Smooth muscle cell (in vitro differentiated cells): ENCODE measurements at regions not wholly inside any gene's neighbourhood (a gene's known extent, or its start where the extent isn't known, plus 50 kb on each side); places are given as distances from the start of the nearest gene placed in this dataset.
"Not testable (repeated sequence)": the region's sequence is repeated elsewhere in the genome, so short reads cannot be mapped to it uniquely, and the experiment has no call there.

ENCODE experiments used
- DNase-seq: peaks from one replicate; lab custom pipeline; 2025; ENCODE audit not compliant: unreplicated experiment; lab: John Stamatoyannopoulos, UW
- H2AFZ ChIP-seq: fragments of 200-600 bp; sonication (generic); 2 replicates; pipeline ENCODE4 v1.6.0; 2016; ENCODE audit warnings: antibody characterized with exemption, low read depth, mild to moderate bottlenecking
- H3F3A ChIP-seq: fragments of 200-600 bp; sonication (generic); 2 replicates; pipeline ENCODE4 v1.6.0; 2017; ENCODE audit warnings: antibody characterized with exemption, low read depth
- H3K27ac ChIP-seq: fragments of 200-600 bp; sonication (generic); 2 replicates; pipeline ENCODE4 v1.5.1; 2016; ENCODE audit warnings: low read depth, mild to moderate bottlenecking
- H3K27me3 ChIP-seq: fragments of 200-600 bp; sonication (generic); 2 replicates; pipeline ENCODE4 v1.6.1; 2016; ENCODE audit warnings: low read depth, mild to moderate bottlenecking
- H3K36me3 ChIP-seq: fragments of 200-600 bp; sonication (generic); 2 replicates; pipeline ENCODE4 v1.5.1; 2016; ENCODE audit warnings: low read depth
- H3K4me1 ChIP-seq: fragments of 200-600 bp; sonication (generic); 2 replicates; pipeline ENCODE4 v1.5.1; 2016; ENCODE audit warnings: low read depth
- H3K4me2 ChIP-seq: fragments of 200-600 bp; sonication (generic); 2 replicates; pipeline ENCODE4 v1.6.0; 2016; ENCODE audit warnings: mild to moderate bottlenecking
- H3K4me3 ChIP-seq: fragments of 200-600 bp; sonication (generic); 2 replicates; pipeline ENCODE4 v1.5.1; 2016; ENCODE audit warnings: mild to moderate bottlenecking
- H3K79me2 ChIP-seq: fragments of 200-600 bp; sonication (generic); 2 replicates; pipeline ENCODE4 v1.6.0; 2016; ENCODE audit warnings: low read depth, mild to moderate bottlenecking
- H3K9ac ChIP-seq: fragments of 200-600 bp; sonication (generic); 2 replicates; pipeline ENCODE4 v1.6.0; 2016; ENCODE audit warnings: low read depth
- H3K9me3 ChIP-seq: fragments of 200-600 bp; sonication (generic); replicated peaks from 2 replicates; pipeline ENCODE4 v1.5.1; 2016; ENCODE audit warnings: low read depth
- H4K20me1 ChIP-seq: fragments of 200-600 bp; sonication (generic); 2 replicates; pipeline ENCODE4 v1.6.0; 2016; ENCODE audit warnings: low read depth
- CTCF ChIP-seq: fragments of 200-600 bp; sonication (generic); IDR thresholded peaks from 2 replicates; pipeline ENCODE4 v1.5.1; 2017; ENCODE audit warnings: borderline replicate concordance, mild to moderate bottlenecking, antibody characterized with exemption; ENCODE audit not compliant: insufficient read depth, poor library complexity, severe bottlenecking
- WGBS: methylation state at CpG from one replicate; pipeline ENCODE4 v1.1.7; 2016; ENCODE audit warnings: low lambda C conversion rate; 5-methylcytosine and 5-hydroxymethylcytosine counted together

- Histone ChIP-seq H3K27me3 (no peaks in the 10 kb centered on the region), H4K20me1 (no peaks in the 10 kb centered on the region), H3K27ac (no peak overlapping the region), H2AFZ (no peak overlapping the region), H3K4me3 (no peak overlapping the region), H3F3A (no peaks in the 10 kb centered on the region), H3K36me3 (no peaks in the 10 kb centered on the region), H3K9me3 (no peaks in the 10 kb centered on the region), H3K4me1 (no peaks in the 10 kb centered on the region), H3K4me2 (no peak overlapping the region), H3K9ac (no peak overlapping the region), H3K79me2 (no peaks in the 10 kb centered on the region)
- TF ChIP-seq CTCF, result no peak
- 95% methylated on average over 6 of the region's 6 CpGs for WGBS
- no peak for DNase-seq
These were observed 87.6 kb upstream of the SMARCA2 start for GRCh38 chr9:1927546-1927945.

GRCh38 chr9:1929134-1929533 lies 86.0 kb upstream of the SMARCA2 start:
- DNase-seq, result no peak
- no peak for TF ChIP-seq CTCF

GRCh38 chr9:1929722-1930244 lies 85.4 kb upstream of the SMARCA2 start:
- 71% methylated on average over 5 of the region's 5 CpGs for WGBS
- Histone ChIP-seq H2AFZ (no peak overlapping the region), H3K36me3 (no peaks in the 10 kb centered on the region), H3K4me3 (no peak overlapping the region), H4K20me1 (no peaks in the 10 kb centered on the region), H3F3A (no peaks in the 10 kb centered on the region), H3K4me1 (no peaks in the 10 kb centered on the region), H3K9ac (no peak overlapping the region), H3K4me2 (no peak overlapping the region), H3K27me3 (no peaks in the 10 kb centered on the region), H3K79me2 (no peaks in the 10 kb centered on the region), H3K9me3 (no peaks in the 10 kb centered on the region), H3K27ac (no peak overlapping the region)
- TF ChIP-seq CTCF, result no peak
- no peak for DNase-seq

More at GRCh38 chr9:1929134-1929533, 86.0 kb upstream of the SMARCA2 start:
- Histone ChIP-seq H2AFZ (no peak overlapping the region), H3K9me3 (no peaks in the 10 kb centered on the region), H3K4me3 (no peak overlapping the region), H3K79me2 (no peaks in the 10 kb centered on the region), H3K27ac (no peak overlapping the region), H4K20me1 (no peaks in the 10 kb centered on the region), H3K27me3 (no peaks in the 10 kb centered on the region), H3K36me3 (no peaks in the 10 kb centered on the region), H3K4me1 (no peaks in the 10 kb centered on the region), H3K4me2 (no peak overlapping the region), H3K9ac (no peak overlapping the region), H3F3A (no peaks in the 10 kb centered on the region)
- 59% methylated on average over 2 of the region's 2 CpGs for WGBS

GRCh38 chr9:1930245-1930736 lies 84.9 kb upstream of the SMARCA2 start:
- not testable (repeated sequence) for H3F3A ChIP-seq, H3K4me2 ChIP-seq, H3K27ac ChIP-seq, H3K9ac ChIP-seq, H3K9me3 ChIP-seq, DNase-seq, H4K20me1 ChIP-seq, H3K27me3 ChIP-seq, H3K36me3 ChIP-seq, H3K4me1 ChIP-seq, H3K4me3 ChIP-seq, H2AFZ ChIP-seq, H3K79me2 ChIP-seq
- WGBS, result 93% methylated on average over 9 of the region's 9 CpGs
